Neural cell (in vitro differentiated cells): ENCODE measurements at regions not wholly inside any gene's neighbourhood (a gene's known extent, or its start where the extent isn't known, plus 50 kb on each side); places are given as distances from the start of the nearest gene placed in this dataset.

Experiments used
- H2AFZ ChIP-seq: fragments of 200-600, 300-800 bp; sonication (generic), shearing (Covaris generic); 2 replicates; pipeline ENCODE4 v1.6.0; 2014; ENCODE audit warnings: low read depth, mild to moderate bottlenecking, antibody characterized with exemption, low read length, moderate library complexity
- H3F3A ChIP-seq: fragments of 200-600 bp; shearing (Covaris generic); 2 replicates; pipeline ENCODE4 v1.6.1; 2016; ENCODE audit warnings: mild to moderate bottlenecking, moderate library complexity, mixed read lengths, antibody characterized with exemption, low read length; ENCODE audit not compliant: insufficient read depth, poor library complexity, severe bottlenecking
- H3K27ac ChIP-seq: fragments of 200-600, 300-800 bp; sonication (generic), shearing (Covaris generic); 2 replicates; pipeline ENCODE4 v1.5.1; 2014; ENCODE audit warnings: mild to moderate bottlenecking, low read length, moderate library complexity
- H3K27me3 ChIP-seq: fragments of 300-800, 200-600 bp; sonication (generic), shearing (Covaris generic); 2 replicates; pipeline ENCODE4 v1.6.0; 2014; ENCODE audit warnings: mild to moderate bottlenecking, low read depth, low read length, moderate library complexity; ENCODE audit not compliant: insufficient read depth
- H3K36me3 ChIP-seq: fragments of 300-800, 200-600 bp; sonication (generic), shearing (Covaris generic); 2 replicates; pipeline ENCODE4 v1.5.1; 2014; ENCODE audit warnings: mild to moderate bottlenecking, antibody characterized with exemption, low read length, moderate library complexity; ENCODE audit not compliant: insufficient read depth
- H3K4me2 ChIP-seq: fragments of 300-800, 200-600 bp; sonication (generic), shearing (Covaris generic); 2 replicates; pipeline ENCODE4 v1.6.0; 2014; ENCODE audit warnings: mild to moderate bottlenecking, low read length
- H3K4me3 ChIP-seq: fragments of 300-800, 200-600 bp; sonication (generic), shearing (Covaris generic); 2 replicates; pipeline ENCODE4 v1.5.1; 2014; ENCODE audit warnings: mild to moderate bottlenecking, low read length, moderate library complexity
- H3K79me2 ChIP-seq: fragments of 200-600 bp; shearing (Covaris generic); replicated peaks from 2 replicates; pipeline ENCODE4 v1.6.0; 2014; ENCODE audit warnings: mild to moderate bottlenecking, low read length, moderate library complexity; ENCODE audit not compliant: insufficient read depth
- H3K9ac ChIP-seq: fragments of 300-800, 200-600 bp; sonication (generic), shearing (Covaris generic); 2 replicates; pipeline ENCODE4 v1.6.1; 2016; ENCODE audit warnings: mild to moderate bottlenecking, low read length, mixed read lengths
- H3K9me2 ChIP-seq: fragments of 200-600 bp; shearing (Covaris generic); 2 replicates; pipeline ENCODE4 v1.6.1; 2016; ENCODE audit warnings: mild to moderate bottlenecking, low read length, mixed read lengths; ENCODE audit not compliant: insufficient read depth
- H3K9me3 ChIP-seq: fragments of 200-600, 300-800 bp; sonication (generic), shearing (Covaris generic); 2 replicates; pipeline ENCODE4 v1.6.1; 2016; ENCODE audit warnings: mild to moderate bottlenecking, mixed run types, low read length, moderate library complexity, mixed read lengths
- H4K20me1 ChIP-seq: fragments of 200-600 bp; shearing (Covaris generic); 2 replicates; pipeline ENCODE4 v1.6.1; 2016; ENCODE audit warnings: mild to moderate bottlenecking, mixed run types; ENCODE audit not compliant: insufficient read depth
- EP300 ChIP-seq: fragments of 450-650 bp; conservative IDR thresholded peaks from 2 replicates; pipeline ENCODE4 v1.6.1; 2014; ENCODE audit warnings: antibody characterized with exemption, mild to moderate bottlenecking, moderate library complexity; ENCODE audit not compliant: poor library complexity, severe bottlenecking
- EZH2 ChIP-seq: fragments of 200-600, 300-800 bp; shearing (Covaris generic), sonication (generic); IDR thresholded peaks from 2 replicates; pipeline ENCODE4 v1.6.1; 2014; ENCODE audit warnings: antibody characterized with exemption, low read length, borderline replicate concordance, mild to moderate bottlenecking; ENCODE audit not compliant: insufficient read depth, poor library complexity, severe bottlenecking
- MXI1 ChIP-seq: fragments of 450-650 bp; conservative IDR thresholded peaks from 2 replicates; pipeline ENCODE4 v1.6.1; 2014; ENCODE audit warnings: antibody characterized with exemption, mild to moderate bottlenecking; ENCODE audit not compliant: poor library complexity, severe bottlenecking
- POLR2AphosphoS5 ChIP-seq: IDR thresholded peaks from 2 replicates; pipeline ENCODE4 v1.6.1; 2012
- RAD21 ChIP-seq: fragments of 450-650 bp; conservative IDR thresholded peaks from 2 replicates; pipeline ENCODE4 v1.6.1; 2014; ENCODE audit warnings: antibody characterized with exemption, mild to moderate bottlenecking, moderate library complexity
- SMC3 ChIP-seq: fragments of 450-650 bp; conservative IDR thresholded peaks from 2 replicates; pipeline ENCODE4 v1.6.1; 2014; ENCODE audit warnings: antibody characterized with exemption, mild to moderate bottlenecking, moderate library complexity; ENCODE audit not compliant: poor library complexity
- TAF1 ChIP-seq: IDR thresholded peaks from 2 replicates; pipeline ENCODE4 v1.6.1; 2012; ENCODE audit warnings: low read depth
- TF ChIP-seq, protein P1 (sequence below): fragments of 450-650 bp; IDR thresholded peaks from 2 replicates; pipeline ENCODE4 v1.5.1; 2014; ENCODE audit warnings: antibody characterized with exemption, mild to moderate bottlenecking, moderate library complexity; ENCODE audit not compliant: poor library complexity, severe bottlenecking
- TF ChIP-seq, protein P2 (sequence below): IDR thresholded peaks from 2 replicates; pipeline ENCODE4 v1.6.1; 2012; ENCODE audit warnings: borderline replicate concordance

DNA sequence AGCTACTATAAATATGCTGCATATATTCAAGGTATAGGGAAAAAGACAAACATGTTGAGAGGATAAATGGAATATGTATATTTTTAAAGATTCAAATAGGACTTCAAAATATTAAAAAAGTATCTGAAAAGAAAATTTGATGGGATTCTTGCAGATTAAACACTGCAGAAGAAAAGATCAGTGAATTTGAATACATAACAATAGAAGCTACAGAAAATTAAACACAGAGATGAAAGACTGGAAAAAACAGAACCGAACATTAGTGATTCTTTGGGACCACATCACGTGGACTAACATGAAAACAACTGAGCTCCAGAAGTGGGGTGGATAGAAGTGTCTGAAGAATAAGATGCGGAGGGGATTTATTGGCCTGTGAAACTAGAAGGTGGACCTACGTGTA is 217.2 kb downstream of the RFC3 start:
- Histone ChIP-seq H3K36me3 (no peaks in the 10 kb centered on the region), H3F3A (no peaks in the 10 kb centered on the region), H3K9ac (no peak overlapping the region), H4K20me1 (no peaks in the 10 kb centered on the region), H3K27ac (no peak overlapping the region), H3K4me3 (no peak overlapping the region), H3K79me2 (no peaks in the 10 kb centered on the region), H3K4me2 (no peak overlapping the region), H3K27me3 (no peaks in the 10 kb centered on the region), H3K9me3 (no peaks in the 10 kb centered on the region), H3K9me2 (no peaks in the 10 kb centered on the region), H2AFZ (no peak overlapping the region)
- TF ChIP-seq, protein P1, sequence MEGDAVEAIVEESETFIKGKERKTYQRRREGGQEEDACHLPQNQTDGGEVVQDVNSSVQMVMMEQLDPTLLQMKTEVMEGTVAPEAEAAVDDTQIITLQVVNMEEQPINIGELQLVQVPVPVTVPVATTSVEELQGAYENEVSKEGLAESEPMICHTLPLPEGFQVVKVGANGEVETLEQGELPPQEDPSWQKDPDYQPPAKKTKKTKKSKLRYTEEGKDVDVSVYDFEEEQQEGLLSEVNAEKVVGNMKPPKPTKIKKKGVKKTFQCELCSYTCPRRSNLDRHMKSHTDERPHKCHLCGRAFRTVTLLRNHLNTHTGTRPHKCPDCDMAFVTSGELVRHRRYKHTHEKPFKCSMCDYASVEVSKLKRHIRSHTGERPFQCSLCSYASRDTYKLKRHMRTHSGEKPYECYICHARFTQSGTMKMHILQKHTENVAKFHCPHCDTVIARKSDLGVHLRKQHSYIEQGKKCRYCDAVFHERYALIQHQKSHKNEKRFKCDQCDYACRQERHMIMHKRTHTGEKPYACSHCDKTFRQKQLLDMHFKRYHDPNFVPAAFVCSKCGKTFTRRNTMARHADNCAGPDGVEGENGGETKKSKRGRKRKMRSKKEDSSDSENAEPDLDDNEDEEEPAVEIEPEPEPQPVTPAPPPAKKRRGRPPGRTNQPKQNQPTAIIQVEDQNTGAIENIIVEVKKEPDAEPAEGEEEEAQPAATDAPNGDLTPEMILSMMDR: no peak
- TF ChIP-seq RAD21 (no peak), SMC3 (no peak), MXI1 (no peak), EP300 (no peak), TAF1 (no peak)
- TF ChIP-seq, protein P2, sequence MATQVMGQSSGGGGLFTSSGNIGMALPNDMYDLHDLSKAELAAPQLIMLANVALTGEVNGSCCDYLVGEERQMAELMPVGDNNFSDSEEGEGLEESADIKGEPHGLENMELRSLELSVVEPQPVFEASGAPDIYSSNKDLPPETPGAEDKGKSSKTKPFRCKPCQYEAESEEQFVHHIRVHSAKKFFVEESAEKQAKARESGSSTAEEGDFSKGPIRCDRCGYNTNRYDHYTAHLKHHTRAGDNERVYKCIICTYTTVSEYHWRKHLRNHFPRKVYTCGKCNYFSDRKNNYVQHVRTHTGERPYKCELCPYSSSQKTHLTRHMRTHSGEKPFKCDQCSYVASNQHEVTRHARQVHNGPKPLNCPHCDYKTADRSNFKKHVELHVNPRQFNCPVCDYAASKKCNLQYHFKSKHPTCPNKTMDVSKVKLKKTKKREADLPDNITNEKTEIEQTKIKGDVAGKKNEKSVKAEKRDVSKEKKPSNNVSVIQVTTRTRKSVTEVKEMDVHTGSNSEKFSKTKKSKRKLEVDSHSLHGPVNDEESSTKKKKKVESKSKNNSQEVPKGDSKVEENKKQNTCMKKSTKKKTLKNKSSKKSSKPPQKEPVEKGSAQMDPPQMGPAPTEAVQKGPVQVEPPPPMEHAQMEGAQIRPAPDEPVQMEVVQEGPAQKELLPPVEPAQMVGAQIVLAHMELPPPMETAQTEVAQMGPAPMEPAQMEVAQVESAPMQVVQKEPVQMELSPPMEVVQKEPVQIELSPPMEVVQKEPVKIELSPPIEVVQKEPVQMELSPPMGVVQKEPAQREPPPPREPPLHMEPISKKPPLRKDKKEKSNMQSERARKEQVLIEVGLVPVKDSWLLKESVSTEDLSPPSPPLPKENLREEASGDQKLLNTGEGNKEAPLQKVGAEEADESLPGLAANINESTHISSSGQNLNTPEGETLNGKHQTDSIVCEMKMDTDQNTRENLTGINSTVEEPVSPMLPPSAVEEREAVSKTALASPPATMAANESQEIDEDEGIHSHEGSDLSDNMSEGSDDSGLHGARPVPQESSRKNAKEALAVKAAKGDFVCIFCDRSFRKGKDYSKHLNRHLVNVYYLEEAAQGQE: no peak

DNA sequence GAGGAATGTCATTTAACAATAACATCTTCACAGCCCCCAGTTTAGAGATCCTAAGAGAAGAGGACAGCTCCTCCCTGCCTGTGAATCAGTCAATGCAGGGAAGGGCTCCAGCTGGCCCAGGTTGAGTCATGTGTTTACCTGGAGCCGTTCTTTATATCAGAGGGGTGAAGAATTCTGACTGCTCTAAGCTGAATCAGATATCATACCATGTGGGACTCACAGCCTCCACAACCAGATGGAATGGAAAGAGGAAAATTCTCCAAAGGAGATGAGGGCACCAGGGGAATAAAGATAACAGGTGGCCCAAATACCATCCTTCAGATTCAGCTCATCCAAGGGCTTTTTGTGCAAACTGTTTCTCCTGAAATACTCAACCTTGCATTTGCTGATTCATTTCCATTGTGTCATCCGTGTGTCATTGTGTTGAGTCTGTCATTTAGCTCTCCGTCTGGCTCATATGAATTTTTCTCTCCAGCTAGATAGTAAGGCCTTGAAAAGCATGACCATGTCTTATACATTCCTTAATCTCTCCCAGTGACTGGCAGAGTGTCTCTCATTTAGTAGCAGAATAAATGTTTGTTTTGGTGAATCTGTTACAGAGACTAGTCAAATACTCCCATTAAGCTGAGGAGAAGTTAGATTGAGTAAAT is 217.9 kb downstream of the RFC3 start:
- Histone ChIP-seq H3K27ac (no peak overlapping the region), H3K9me2 (no peaks in the 10 kb centered on the region), H3K4me3 (no peak overlapping the region), H3K36me3 (no peaks in the 10 kb centered on the region), H3K9me3 (no peaks in the 10 kb centered on the region), H3K27me3 (no peaks in the 10 kb centered on the region), H3F3A (no peaks in the 10 kb centered on the region), H3K9ac (no peak overlapping the region), H3K4me2 (no peak overlapping the region), H3K79me2 (no peaks in the 10 kb centered on the region), H2AFZ (no peak overlapping the region), H4K20me1 (no peaks in the 10 kb centered on the region)
- no peak for TF ChIP-seq EP300
- TF ChIP-seq SMC3: no peak
- TF ChIP-seq, protein P2: no peak
- no peak for TF ChIP-seq POLR2AphosphoS5
- no peak for TF ChIP-seq EZH2
- TF ChIP-seq TAF1: no peak
- no peak for TF ChIP-seq MXI1
- no peak for TF ChIP-seq RAD21
- TF ChIP-seq, protein P1: no peak
